ENCODE measurements at regions not wholly inside any gene's neighbourhood (a gene's known extent, or its start where the extent isn't known, plus 50 kb on each side); places are given as distances from the start of the nearest gene placed in this dataset.

- ChIA-PET POLR2A (no interaction called here), CTCF (ENCODE audit: low intra/inter-chr PET ratio) (no interaction called here)
- H3K27me3 ChIP-seq (ENCODE audit: control insufficient read depth in 2 of 2, insufficient read depth in 2 of 2, low read length in 2 of 2) = peaks cover 4 to 33% of the 10 kb centered on the region in 2 experiments; a peak in 2 of 5 replicates
- H3K9me3 ChIP-seq (replicated peaks; ENCODE audit: control insufficient read depth, insufficient read depth, low read depth, low read length) = no peaks in the 10 kb centered on the region
- no peaks in the 10 kb centered on the region for H3K9me1 ChIP-seq (ENCODE audit: control insufficient read depth, insufficient read depth, low read length)
- H3K27ac ChIP-seq (ENCODE audit: extremely low read depth, low read depth, low read length) = no peak overlapping the region
- intact Hi-C loops (cut with micrococcal nuclease) = no loop called here
- H3K4me1 ChIP-seq (replicated peaks in 1 of 2; ENCODE audit: control insufficient read depth in 2 of 2, insufficient read depth in 2 of 2, low read length in 2 of 2) = 0 out of 5 replicates have a peak, but pooled peaks cover 0 to 6% of the 10 kb centered on the region in 2 experiments
- ATAC-seq = no peak
- no peak overlapping the region for H3K4me2 ChIP-seq (ENCODE audit: insufficient read depth, low read length)
- no peak overlapping the region for H3K9ac ChIP-seq (ENCODE audit: insufficient read depth in 1 of 2, low read depth in 2 of 2, low read length in 2 of 2)
- DNase-seq (ENCODE audit: extremely low read depth in 1 of 4, low spot score in 3 of 4) = no peak
- BruUV-seq (replicated peaks) = no TSS peak
- in situ Hi-C loops (cut with MboI) = no loop called here
- H3K4me3 ChIP-seq = no peak overlapping the region
- no peaks in the 10 kb centered on the region for H3K79me2 ChIP-seq (ENCODE audit: control insufficient read depth, insufficient read depth, low read length)
- H3K36me3 ChIP-seq (ENCODE audit: control insufficient read depth, insufficient read depth, low read length) = no peaks in the 10 kb centered on the region
- H2AFZ ChIP-seq (ENCODE audit: low read depth, low read length) = no peak overlapping the region
- H4K20me1 ChIP-seq (replicated peaks; ENCODE audit: control insufficient read depth, insufficient read depth, low read length) = no peaks in the 10 kb centered on the region
- no peak for FAIRE-seq
- WGBS (ENCODE audit: insufficient coverage, low coverage, missing lambda C conversion rate) = 3% methylated on average over 3 of the region's 3 CpGs
- no peak for TF ChIP-seq NFE2 (IDR thresholded peaks at IDR 0.05; ENCODE audit: low read depth)
- no peak for TF ChIP-seq CAMTA2 (CRISPR knock-in tag; conservative IDR thresholded peaks at IDR 0.05)
- no peak for TF ChIP-seq PTTG1 (tag; IDR thresholded peaks at IDR 0.05; ENCODE audit: low read depth)
- TF ChIP-seq THRB (CRISPR knock-in tag; conservative IDR thresholded peaks at IDR 0.05) = no peak
- TF ChIP-seq NONO (IDR thresholded peaks at IDR 0.05; ENCODE audit: low read depth in 2 of 2, low read length in 1 of 2) = no peak
- TF ChIP-seq MAFG (tag; conservative IDR thresholded peaks at IDR 0.05) = peak; percentile 58; the same call in 1 of the 2 replicates
- no peak for TF ChIP-seq SIN3A (IDR thresholded peaks at IDR 0.05; ENCODE audit: borderline replicate concordance in 2 of 2, control insufficient read depth in 1 of 2, low read depth in 2 of 2, low read length in 2 of 2)
- no peak for TF ChIP-seq ZNF133 (CRISPR knock-in tag; IDR thresholded peaks at IDR 0.05)
- TF ChIP-seq ATF1 (CRISPR knock-in tag; IDR thresholded peaks at IDR 0.05) = no peak
- no peak for TF ChIP-seq ATF1 (tag; IDR thresholded peaks at IDR 0.05)
- peak; percentile 59; the same call in 1 of the 2 replicates for TF ChIP-seq C11orf30 (IDR thresholded peaks at IDR 0.05; ENCODE audit: low read depth)
- peak; percentile 79 for TF ChIP-seq ZNF316 (IDR thresholded peaks at IDR 0.05)
- no peak for TF ChIP-seq JUND (IDR thresholded peaks at IDR 0.05; ENCODE audit: borderline replicate concordance, low read depth, low read length)
- TF ChIP-seq JUND (tag; IDR thresholded peaks at IDR 0.05; ENCODE audit: borderline replicate concordance, low read depth, low read length) = no peak
- no peak for TF ChIP-seq MLLT1 (IDR thresholded peaks at IDR 0.05)
These were observed 69.1 kb upstream of the B3GAT1 start for GRCh38 chr11:134481135-134481534.
